ENCODE measurements at regions not wholly inside any gene's neighbourhood (a gene's known extent, or its start where the extent isn't known, plus 50 kb on each side); places are given as distances from the start of the nearest gene placed in this dataset.
"Not testable (repeated sequence)": the region's sequence is repeated elsewhere in the genome, so short reads cannot be mapped to it uniquely, and the experiment has no call there.

DNA sequence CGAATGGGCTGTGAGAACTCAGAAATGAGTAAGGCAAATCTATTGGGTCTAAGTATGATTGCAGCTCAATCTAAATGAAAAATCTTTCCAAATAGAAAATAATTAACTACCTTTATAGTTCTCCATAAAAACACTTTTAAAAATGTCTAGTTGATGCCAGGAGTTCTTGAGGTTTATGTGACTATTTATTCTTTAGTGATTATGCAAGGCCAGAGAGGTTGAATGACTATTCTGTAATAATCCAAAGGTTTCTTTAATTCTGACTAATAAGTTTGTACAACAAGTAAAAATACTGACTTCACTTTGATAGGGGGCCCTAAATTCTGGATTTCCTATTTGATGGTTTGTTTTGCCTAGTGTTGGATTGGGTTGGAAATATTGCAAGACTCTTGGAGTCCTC lies 461.2 kb downstream of the EPM2A start:
- DNase-seq (ENCODE audit: low read depth), result no peak

DNA sequence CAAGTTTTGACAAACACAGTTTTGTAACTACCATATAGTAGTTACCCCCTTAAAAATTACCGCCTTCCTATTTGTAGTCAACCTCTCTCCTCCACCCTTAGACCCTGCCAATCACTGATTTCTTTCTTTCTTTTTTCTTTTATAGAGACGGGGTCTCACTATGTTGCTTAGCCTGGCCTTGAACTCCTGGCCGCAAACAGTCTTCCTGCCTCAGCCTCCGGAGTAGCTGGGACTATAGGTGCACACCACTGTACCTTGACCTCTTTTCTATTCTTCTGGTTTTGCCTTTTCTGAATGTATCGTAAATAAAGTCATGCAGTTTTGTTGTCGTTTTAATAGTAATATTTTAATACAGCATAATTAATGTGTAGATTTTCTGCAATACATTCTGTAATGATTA lies 460.3 kb downstream of the EPM2A start:
- DNase-seq (ENCODE audit: low read depth), result no peak

DNA sequence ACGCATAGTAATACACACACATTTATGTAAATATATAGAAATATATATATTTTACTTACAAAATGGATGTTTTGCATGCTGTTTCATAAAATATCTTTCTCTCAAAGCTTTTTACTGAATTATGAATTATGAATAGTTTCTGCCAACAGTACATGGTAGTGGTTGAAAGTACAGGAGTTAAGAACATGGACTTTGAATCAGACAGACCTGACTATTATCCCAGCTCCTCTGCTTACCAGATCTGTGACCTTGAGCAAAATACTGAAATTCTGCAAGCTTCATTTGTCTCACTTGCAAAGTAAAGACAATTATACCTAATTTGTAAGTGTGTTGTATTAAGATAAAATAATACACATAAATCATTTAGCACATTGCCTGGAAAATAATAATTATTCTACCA lies 459.5 kb downstream of the EPM2A start:
- no peak for DNase-seq (ENCODE audit: low read depth)

DNA sequence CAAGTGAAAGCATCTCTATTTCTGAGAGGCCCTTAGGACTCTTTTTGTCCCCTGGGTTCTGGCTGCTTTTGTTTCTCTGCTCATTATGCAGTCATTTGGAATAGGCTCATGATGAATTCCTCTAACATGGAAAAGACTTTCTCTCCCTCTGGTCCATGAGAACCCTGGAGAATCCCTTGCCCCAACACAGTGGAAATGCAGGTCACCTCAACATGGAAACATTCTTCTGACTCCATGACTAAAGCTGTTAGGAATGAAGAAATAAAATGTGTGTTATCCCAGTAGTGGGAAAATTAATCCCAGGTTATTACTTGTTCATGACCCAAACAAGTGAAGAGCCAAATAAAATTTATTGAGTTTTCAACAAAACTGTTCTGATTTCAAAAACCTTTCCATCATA lies 458.6 kb downstream of the EPM2A start:
- DNase-seq (ENCODE audit: low read depth), result no peak

DNA sequence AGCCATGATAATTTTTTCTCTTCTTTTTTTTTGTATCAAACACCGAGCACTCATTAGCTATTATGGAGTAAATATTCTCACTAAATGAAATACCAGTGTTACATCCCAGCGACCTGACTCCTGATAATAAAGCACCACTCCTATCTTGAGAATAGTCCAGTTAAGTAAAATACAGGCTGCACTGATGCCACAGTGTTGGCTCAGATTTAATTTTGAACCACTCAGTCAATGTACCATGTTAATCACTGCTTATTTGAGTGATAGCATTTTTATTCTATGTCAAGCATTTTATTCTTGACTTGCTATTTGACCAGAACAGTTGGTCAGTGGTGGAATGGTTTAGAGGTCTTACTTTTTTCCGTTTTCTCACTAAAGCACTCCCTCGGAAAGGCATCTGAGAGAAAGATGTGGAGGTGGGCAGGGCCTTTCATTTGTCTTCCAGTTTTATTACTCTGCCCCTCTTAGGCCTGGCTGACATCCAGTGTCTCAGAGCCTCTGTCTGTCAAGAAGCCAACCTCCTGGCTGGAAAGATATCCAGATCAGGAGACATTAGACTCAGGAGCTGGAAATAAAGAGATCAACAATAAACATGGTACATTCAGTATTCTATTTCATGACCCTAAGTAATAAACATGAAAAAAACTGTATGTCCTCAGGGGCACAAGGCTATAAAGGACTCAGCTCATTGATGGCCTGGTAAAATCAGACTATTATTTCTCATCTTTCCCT lies 457.8 kb downstream of the EPM2A start:
- no peak for DNase-seq (ENCODE audit: low read depth)

DNA sequence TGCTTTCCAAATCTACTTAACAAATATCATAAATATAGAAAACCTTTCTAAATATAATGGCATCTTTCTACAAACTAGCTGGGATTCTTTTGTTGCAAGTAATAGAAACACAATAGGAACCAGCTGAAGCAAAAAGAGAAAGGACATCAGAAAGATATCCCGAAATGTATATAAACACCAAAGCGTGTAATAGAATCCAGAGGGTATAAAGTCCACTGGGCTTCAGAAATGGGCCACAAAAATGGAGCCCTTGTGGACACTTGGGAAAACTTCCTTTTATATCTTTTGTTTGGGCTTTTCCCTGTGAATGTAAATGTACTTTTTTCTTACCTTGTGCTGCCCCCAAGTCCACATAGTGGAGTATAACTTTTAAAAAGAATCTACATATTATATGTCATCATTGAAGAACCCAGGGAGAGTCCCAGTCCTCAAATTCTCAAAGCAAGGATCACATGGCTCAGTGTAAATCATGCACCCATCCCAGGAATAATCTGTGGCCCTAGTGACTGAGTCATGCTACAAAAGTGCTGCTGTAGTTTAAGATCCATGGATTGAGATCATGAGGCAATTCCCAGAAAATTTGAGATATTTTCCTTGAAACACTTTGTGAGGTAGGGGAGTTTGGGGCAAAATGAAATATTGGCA lies 457.0 kb downstream of the EPM2A start:
- no peak for DNase-seq (ENCODE audit: low read depth)

DNA sequence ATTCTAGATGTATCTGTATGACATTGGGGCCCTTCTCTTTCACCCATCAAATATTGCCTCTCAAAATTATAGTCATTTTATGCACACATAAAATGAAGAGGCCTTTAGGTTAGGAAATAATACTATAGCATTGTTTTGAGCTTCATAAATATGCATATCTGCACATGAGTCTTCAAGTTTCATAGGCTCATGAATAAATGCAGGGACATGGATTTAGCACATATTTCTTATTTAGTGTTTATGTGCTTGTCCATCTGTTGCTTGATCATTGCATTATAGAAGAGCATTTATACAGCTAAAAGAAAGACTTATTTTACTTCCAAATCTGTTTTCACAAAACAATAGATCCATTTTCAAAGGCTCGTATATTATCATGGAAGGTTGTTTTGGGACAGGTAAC lies 455.8 kb downstream of the EPM2A start:
- DNase-seq (ENCODE audit: low read depth), result no peak

DNA sequence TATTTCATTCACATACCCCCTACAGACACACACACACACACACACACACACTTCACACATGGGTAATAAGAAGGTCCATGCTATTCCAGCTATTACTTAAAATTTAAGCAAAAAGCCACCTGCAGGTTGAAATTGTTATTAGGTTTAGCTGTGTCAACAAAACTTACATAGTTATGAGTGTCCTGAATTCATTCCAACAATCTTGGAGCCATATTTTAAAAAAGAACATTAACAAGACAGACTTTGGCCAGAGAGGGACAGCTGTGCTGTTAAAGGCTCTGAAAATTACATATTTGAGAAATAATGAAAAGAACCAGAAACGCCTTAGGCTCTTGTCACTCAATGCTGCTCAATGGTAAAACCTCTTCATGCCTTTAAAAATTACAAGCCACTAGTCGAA lies 455.3 kb downstream of the EPM2A start:
- no peak for DNase-seq (ENCODE audit: low read depth)

DNA sequence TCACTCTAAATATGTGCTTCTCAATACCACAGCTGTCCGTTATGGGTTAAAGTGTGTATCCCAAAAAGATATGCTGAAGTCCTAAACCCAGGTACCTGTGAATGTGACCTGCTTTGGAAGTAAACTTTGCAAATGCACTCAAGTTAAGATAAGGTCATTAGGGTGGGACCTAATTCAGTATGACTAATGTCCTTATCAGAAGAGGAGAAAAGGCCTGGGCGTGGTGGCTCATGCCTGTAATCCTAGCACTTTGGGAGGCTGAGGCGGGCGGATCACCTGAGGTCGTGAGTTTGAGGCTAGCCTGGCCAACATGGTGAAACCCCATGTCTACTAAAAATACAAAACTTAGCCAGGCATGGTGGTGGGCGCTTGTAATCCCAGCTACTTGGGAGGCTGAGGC lies 452.1 kb downstream of the EPM2A start:
- DNase-seq (ENCODE audit: low read depth), result not testable (repeated sequence)

DNA sequence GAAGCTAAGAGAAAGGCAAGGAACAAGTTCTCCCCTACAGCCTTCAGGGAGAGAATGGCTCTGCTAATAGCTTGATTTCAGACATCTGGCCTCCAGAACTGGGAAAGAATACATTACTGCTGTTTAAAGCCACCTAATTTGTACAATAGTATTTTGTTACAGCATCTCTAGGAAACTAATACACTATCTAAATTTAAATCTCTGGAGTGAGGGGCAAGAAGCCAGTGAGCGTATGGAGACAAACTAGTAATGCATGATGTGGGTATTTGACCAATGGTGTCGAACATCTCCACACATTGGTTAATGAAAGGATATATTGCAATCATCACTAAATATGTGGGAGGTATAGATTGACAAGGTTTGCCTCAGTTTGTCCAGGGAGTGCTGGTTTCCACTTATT lies 451.5 kb downstream of the EPM2A start:
- no peak for DNase-seq (ENCODE audit: low read depth)

DNA sequence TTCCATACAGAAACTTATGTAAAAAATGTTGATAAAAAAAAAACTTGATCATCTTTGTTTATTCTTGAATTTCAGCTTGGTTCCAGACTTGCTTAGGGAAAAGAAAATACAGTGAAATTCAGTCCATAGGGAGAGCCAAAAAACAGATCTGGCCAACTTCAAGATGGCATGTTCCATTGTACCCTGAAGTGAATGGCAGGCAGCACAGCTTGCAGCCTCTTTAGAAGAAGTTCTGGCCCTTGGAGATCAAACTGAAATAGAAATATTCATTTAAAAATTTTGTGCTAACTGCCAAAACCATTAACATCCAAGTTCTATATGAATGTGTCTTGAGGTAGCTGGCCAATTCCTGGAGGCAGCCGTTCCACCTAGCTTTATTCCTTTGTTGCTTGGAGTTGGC lies 448.4 kb downstream of the EPM2A start:
- DNase-seq (ENCODE audit: low read depth), result no peak

DNA sequence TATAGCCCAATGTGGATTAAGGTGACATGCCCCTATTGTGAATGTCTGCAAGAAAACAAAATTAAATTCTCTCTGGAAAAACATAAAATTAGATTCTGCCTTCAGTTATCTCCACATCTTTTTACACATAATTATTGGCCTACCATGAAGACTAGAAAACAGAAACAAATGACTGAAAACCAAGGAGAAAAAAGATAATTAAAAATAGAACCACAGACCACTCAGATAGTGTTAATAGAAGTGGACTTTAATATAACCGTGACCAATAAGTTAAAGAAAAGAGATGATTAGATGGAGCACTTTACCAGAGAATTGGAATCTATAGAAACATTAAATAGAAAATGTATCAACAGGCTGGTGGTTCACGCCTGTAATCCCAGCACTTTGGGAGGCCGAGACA lies 445.7 kb downstream of the EPM2A start:
- no peak for DNase-seq (ENCODE audit: low read depth)

DNA sequence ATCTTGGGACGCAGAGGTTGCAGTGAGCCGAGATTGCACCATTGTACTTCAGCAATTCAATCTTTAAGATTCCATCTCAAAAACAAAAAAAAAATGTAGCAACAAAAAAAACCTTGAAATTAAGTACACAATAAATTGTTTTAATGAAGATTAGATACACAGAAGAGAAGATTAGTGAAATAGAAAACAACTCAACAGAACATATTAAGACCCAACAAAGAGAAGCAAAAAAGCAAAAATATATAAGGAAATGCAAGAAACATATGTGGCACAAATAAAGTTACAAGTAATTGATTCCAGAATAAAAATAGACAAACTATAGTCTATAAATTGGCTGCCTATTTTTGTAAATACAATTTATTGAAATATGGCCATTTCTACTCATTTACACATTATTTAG lies 445.2 kb downstream of the EPM2A start:
- DNase-seq (ENCODE audit: low read depth), result no peak

DNA sequence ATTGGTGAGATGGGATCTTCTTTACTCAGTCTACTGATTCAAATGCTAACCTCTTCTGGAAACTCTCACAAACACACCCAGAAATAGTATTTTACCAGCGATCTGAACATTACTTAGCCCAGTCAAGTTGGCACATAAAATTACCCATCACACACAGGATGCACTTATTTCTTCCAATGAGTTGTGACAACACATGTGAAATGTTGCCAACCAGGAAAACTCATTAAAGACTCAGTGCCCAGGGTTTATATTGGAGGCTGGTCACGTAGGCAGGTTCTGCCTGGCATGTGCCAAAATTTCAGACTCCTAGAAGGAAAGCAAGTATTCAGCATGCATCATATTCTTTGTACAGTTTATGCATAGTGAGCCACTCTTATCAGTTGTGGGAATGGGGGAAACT lies 443.3 kb downstream of the EPM2A start:
- no peak for DNase-seq (ENCODE audit: low read depth)

DNA sequence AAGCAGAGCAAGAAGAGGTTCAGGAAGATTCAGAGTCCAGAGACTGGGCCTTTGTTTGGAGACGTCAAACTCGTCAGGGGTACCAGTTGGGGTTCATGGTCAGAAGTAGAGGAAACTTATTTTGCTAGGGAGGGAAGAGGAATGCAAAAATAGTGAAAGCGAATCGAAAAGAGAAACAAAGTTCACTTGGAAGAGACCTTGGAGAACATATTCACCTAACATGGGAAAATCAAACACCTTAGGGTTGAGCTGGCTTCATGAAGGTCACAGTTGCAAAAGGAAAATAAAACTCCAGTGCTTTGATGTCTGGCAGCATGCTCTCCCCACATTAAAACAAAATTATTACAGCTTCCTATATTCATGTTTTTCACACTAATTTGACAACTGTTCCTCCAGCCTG lies 440.4 kb downstream of the EPM2A start:
- DNase-seq (ENCODE audit: low read depth), result no peak

DNA sequence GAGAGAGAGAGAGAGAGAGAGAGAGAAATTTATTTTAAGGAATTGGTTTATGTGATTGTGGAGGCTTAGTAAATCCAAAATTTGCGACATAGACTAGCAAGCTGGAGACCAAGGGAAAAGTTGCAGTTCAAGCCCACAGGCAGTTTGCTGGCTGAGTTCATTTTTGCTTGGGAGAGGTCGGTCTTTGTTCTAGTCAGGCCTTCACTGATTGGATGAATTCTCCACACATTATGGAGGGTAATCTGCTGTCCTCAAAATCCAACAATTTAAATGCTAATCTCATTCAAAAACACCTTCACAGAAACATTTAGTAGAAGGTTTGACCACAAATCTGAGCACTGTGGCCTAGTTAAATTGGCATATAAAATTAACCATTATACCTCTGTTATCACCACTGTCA lies 439.6 kb downstream of the EPM2A start:
- no peak for DNase-seq (ENCODE audit: low read depth)

DNA sequence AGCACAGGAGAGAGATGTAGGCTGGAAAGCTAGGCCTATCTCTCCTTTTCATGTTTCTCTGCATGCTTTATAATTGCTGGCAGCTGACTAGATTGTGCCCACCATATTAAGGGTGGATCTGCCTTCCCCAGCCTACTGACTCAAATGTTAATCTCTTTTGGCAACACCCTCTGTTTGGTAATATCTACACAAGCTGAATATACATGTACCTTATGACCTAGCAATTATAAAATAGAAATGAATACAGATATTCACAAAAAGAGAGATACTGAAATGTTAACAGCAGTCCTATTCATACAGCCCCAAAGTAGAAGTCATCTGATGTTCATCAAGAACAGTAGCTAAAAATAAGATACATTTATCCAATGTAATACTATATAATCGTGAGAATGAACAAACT lies 429.6 kb downstream of the EPM2A start:
- DNase-seq (ENCODE audit: low read depth), result no peak

DNA sequence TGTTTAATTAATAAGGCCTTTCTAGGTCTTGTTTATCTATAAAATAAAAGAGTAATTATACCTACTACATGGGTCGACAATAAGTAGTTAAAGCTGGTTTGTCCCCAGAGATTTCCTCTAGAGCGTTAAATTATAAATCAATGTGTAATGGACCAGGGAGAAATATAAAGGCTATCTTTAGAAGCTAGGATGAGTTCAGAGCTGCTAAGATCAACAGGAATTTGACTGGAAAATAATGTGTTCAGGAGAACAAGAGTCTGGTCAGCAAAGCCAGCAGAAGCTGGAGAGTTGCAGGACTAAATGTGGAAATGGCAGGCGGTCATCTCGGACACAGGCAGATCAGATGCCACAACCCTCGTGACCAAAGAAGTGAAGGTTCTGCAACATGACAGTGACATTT lies 428.8 kb downstream of the EPM2A start:
- no peak for DNase-seq (ENCODE audit: low read depth)

DNA sequence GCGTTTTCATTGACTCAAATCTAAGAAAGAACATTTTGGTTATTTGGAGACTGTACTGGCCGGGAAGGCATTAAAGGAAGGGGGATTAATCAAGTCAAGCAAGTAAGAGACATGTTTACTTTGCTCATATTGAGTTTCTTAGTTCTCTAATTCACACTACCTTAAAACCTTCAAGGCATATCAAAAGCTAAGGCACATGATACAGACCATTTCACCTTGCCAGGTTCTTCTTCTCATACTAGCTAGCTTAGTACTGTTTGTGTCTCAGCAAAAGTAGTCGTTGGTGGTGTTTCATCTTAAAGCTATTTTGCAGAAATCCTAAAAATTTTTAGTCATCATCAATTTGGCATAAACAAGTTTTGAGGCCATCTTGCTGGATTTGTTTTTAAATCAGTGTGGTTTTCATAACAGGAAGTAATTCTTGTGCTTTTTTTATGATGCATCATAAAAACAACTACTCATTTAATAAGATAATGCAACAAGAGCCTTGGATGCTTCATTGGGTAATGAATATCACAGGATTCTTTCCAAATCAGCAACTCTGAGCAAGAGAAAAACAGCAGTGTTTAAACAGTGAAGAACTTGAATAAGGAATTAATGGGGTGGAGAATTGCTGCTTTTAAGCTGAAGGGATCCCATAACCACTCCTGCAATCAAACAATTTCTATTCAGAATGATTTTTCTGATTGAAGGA lies 425.3 kb downstream of the EPM2A start:
- DNase-seq (ENCODE audit: low read depth), result no peak

DNA sequence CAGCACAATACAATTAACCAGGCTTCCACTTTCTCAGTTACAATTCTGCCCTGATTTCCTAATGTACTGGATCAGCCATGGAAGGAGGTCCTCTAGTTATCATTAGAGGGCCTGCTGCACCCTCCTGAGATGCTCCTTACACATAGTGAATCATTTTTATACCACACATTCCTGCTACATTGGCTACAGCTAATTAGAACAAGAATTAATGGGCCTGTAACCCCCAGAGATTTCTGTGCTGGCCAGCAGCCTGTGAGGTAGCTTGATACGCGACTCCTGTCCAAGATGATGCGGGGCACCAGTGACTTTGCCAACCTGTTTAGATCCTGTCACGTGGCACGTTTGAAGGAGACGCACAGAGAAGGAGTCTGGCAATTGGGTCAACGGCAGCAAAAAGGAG lies 422.8 kb downstream of the EPM2A start:
- DNase-seq (ENCODE audit: low read depth), result no peak

DNA sequence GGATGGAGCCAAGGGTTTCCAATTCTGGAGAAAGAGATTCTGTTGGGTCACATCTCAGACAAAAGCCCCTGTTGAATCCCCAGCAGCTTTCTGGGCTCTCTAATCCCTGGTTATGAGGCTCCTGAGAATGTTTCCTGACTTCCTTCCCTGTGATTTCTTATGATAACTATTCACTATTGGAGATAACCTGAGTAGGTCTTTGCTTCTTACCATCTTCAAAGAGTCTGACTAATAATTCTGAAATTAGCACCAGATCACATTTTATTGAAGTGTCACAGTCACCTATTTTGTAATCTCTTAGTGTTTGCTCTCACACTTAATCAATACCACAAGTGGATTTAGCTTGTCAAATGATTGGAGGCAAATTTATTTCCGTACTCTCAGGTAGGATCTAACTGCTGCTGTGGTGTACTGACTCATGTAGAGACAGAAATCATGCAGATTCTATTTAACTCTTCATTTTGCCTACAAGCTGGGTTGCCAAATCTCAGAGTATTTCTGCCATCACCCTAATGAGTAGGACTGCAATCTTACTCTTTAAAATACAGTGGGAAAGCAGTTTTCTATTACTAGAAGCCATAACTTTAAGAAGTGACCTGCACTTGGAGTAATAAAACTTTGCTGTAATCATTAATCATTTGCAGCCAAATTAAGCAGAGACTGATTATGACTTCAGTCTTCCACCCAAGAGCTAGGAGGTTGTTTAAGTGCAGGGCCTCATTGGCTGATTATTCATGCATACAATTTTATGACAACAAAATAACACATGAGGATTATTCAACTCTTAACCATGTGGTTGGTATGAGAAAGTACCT lies 422.1 kb downstream of the EPM2A start:
- DNase-seq (ENCODE audit: low read depth), result no peak

DNA sequence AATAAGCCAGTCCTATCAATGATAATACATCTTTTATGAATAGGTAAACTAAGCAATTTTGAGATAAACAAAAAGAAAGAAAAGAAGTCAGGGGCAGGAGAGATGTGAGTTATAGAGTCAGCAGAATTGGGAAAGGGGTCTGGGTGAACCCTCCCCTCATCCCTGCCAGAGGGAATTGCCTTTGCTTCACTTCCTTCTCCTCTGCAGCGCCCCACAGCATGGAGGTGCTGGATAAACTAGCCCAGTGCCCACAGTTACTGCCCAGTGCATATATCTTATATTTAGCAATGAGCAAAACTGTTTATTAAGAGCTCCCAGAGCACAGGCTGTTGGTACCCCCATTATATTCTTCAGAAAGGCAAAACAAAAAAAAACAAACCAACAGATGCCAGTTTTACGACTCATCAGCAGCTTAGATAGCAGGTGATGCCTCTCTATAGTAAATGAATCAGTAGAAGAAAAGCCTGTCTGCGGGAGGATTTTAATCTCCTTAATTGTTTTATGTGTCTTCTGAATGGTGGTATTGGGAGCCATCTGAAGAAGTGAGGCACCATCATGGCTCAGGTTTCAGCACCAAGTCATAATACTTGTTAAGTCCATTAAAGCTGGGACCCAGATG lies 419.2 kb downstream of the EPM2A start:
- DNase-seq (ENCODE audit: low read depth), result no peak

All from stimulated activated CD8-positive, alpha-beta memory T cell treated with anti-CD3 and anti-CD28 coated beads, Interleukin-15, amount 100 ng/mL, for 24 hours (primary cell).